ENCODE measurements at regions not wholly inside any gene's neighbourhood (a gene's known extent, or its start where the extent isn't known, plus 50 kb on each side); places are given as distances from the start of the nearest gene placed in this dataset.

- TF ChIP-seq, protein P1, sequence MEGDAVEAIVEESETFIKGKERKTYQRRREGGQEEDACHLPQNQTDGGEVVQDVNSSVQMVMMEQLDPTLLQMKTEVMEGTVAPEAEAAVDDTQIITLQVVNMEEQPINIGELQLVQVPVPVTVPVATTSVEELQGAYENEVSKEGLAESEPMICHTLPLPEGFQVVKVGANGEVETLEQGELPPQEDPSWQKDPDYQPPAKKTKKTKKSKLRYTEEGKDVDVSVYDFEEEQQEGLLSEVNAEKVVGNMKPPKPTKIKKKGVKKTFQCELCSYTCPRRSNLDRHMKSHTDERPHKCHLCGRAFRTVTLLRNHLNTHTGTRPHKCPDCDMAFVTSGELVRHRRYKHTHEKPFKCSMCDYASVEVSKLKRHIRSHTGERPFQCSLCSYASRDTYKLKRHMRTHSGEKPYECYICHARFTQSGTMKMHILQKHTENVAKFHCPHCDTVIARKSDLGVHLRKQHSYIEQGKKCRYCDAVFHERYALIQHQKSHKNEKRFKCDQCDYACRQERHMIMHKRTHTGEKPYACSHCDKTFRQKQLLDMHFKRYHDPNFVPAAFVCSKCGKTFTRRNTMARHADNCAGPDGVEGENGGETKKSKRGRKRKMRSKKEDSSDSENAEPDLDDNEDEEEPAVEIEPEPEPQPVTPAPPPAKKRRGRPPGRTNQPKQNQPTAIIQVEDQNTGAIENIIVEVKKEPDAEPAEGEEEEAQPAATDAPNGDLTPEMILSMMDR (IDR thresholded peaks at IDR 0.05; ENCODE audit: control insufficient read depth, extremely low read depth, insufficient read depth), result no peak
- no peak overlapping the region for H3K4me3 ChIP-seq (ENCODE audit: low read depth, low read length)
- no peak for DNase-seq (ENCODE audit: low read depth)
Observed at GRCh38 chr9:80025796-80026520, 454.2 kb downstream of the TLE4 start.

GRCh38 chr9:80025131-80025530, 453.4 kb downstream of the TLE4 start:
- TF ChIP-seq, protein P1 (IDR thresholded peaks at IDR 0.05; ENCODE audit: control insufficient read depth, extremely low read depth, insufficient read depth), result no peak
- no peak for DNase-seq (ENCODE audit: low read depth)
- no peak overlapping the region for H3K4me3 ChIP-seq (ENCODE audit: low read depth, low read length)

GRCh38 chr9:80020530-80020929, 448.8 kb downstream of the TLE4 start:
- no peak overlapping the region for H3K4me3 ChIP-seq (ENCODE audit: low read depth, low read length)
- TF ChIP-seq, protein P1 (IDR thresholded peaks at IDR 0.05; ENCODE audit: control insufficient read depth, extremely low read depth, insufficient read depth), result no peak
- no peak for DNase-seq (ENCODE audit: low read depth)

- TF ChIP-seq, protein P1 (IDR thresholded peaks at IDR 0.05; ENCODE audit: control insufficient read depth, extremely low read depth, insufficient read depth), result no peak
Observed at GRCh38 chr9:80020056-80020455, 448.3 kb downstream of the TLE4 start.

GRCh38 chr9:80013891-80014290, 442.1 kb downstream of the TLE4 start:
- TF ChIP-seq, protein P1 (IDR thresholded peaks at IDR 0.05; ENCODE audit: control insufficient read depth, extremely low read depth, insufficient read depth), result no peak
- DNase-seq (ENCODE audit: low read depth), result no peak
- no peak overlapping the region for H3K4me3 ChIP-seq (ENCODE audit: low read depth, low read length)

More at GRCh38 chr9:80020056-80020455, 448.3 kb downstream of the TLE4 start:
- no peak overlapping the region for H3K4me3 ChIP-seq (ENCODE audit: low read depth, low read length)
- no peak for DNase-seq (ENCODE audit: low read depth)

DNA sequence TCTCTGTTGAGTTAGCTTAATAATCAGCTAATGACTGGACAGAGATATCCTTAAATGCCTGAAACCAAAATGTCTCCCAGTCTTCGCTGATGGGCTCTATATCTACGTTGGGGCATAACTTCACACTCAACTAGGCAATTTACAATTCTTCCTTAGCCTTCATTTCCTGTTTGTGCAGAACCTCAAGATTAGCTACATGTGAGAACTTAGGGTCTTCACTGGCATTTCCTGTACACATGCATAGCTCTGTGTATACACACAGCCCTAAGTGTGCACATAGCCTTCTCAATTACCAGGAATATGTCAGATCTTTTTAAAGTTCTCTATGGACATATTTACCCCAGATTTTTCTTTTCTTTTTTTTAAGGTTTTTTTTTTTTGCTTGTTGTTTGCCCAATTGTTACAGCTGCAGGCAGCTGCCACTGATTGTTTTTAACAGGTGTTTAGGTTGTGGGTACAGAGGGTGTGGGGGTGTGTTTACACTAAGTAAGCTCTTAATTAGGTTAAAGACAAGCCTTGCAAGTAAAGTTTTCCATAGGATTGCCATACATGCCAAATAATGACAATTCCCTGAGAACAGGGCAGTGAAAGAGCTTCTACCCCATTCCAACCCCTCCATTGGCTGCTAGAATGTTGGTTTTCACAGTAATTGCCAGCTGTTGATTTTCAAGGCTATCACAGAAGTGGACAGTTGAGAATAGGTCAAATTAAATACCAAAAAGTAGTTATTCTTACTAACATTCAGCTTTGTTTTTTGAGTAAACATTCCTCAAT, 441.0 kb downstream of the TLE4 start:
- no peak for DNase-seq (ENCODE audit: low read depth)
- no peak overlapping the region for H3K4me3 ChIP-seq (ENCODE audit: low read depth, low read length)
- TF ChIP-seq, protein P1 (IDR thresholded peaks at IDR 0.05; ENCODE audit: control insufficient read depth, extremely low read depth, insufficient read depth), result no peak
